ENCODE measurements at regions not wholly inside any gene's neighbourhood (a gene's known extent, or its start where the extent isn't known, plus 50 kb on each side); places are given as distances from the start of the nearest gene placed in this dataset.
"Not testable (repeated sequence)": the region's sequence is repeated elsewhere in the genome, so short reads cannot be mapped to it uniquely, and the experiment has no call there.

- H3K27ac ChIP-seq: not testable (repeated sequence)
Measured at GRCh38 chr2:111442767-111443454, 322.2 kb downstream of the BCL2L11 start.

GRCh38 chr2:111444516-111444915, 323.8 kb downstream of the BCL2L11 start:
- not testable (repeated sequence) for H3K27ac ChIP-seq

DNA sequence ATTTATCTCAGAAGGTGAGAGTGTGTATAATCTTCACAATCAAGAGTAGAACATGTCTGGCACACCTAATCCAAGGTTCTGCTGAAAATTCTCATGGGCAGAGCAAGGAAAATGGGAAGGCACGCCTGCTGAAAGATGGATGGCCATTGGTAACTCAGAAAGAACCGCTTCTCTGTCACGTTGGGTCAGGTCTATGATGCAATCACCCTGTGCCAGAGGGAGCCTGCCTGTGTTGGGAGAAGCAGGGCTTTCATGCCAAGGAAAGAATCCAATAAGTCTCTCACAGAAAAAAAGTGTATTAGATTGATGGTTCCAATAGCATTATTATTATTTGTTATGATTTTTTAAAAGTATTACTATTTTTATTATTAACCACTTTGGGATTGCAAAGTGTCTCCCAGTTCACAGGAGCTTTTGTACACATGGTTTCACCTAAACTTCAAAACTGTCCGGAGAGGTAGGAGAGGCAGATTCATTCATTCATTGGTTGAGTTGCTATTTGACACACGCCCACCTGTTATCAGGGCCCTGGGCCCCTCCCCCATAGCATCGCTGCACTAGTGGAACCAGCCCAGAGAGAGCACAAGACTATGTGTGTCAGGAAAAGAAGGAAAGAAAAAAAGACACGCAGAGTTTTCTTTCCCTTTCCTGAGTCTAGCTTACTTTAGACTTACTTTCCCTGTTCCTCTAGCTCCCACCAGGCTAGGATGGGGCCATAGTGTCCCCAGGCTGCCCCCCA, 324.6 kb downstream of the BCL2L11 start:
- not testable (repeated sequence) for H3K27ac ChIP-seq

GRCh38 chr2:111445941-111446340, 325.2 kb downstream of the BCL2L11 start:
- H3K27ac ChIP-seq: not testable (repeated sequence)

- H3K27ac ChIP-seq: not testable (repeated sequence)
Measured at GRCh38 chr2:111447482-111447881, 326.8 kb downstream of the BCL2L11 start.

- not testable (repeated sequence) for H3K27ac ChIP-seq
Measured at GRCh38 chr2:111448796-111449195, 328.1 kb downstream of the BCL2L11 start.

DNA sequence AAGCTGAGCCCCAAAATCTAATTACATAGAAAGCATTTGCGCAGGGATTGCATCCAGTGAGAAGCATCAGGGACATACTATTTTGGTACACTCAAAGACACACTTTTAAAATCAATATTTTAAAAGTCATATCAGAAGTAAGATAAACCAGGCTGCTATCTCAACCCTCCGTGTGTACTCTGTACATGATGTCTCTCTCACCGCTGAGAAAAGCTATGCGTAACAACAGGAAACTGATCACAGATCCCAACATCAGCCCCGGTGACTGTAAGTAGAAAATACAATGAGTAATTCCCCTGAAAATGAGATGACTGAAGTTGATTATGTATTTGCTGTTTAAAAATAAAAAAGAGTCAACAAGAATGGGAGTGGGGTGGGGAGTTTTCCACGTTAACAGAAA, 329.8 kb downstream of the BCL2L11 start:
- H3K27ac ChIP-seq: not testable (repeated sequence)

GRCh38 chr2:111451692-111452199, 331.0 kb downstream of the BCL2L11 start:
- H3K27ac ChIP-seq: not testable (repeated sequence)

- not testable (repeated sequence) for H3K27ac ChIP-seq
Measured at GRCh38 chr2:111452208-111452607, 331.5 kb downstream of the BCL2L11 start.

DNA sequence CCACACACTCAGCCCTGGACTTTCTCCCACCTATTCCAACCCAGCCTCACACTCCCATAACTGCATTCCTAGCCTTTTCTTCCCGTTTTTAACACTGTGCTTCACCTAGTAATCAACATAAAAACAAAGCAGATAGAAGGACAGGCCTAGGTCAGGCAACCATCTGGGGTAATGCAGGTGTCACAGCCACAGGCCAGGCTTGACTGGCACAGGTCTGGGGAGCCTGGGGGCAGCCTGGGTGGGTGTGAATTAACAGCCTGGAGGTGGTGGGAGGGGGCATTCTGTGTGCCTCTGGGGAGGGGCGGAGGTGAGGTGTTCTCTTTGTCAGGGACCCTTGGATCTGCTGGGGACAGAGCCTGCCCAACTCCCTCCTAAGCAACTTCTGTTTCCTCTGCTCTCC, 332.6 kb downstream of the BCL2L11 start:
- H3K27ac ChIP-seq: not testable (repeated sequence)

- H3K27ac ChIP-seq: not testable (repeated sequence)
Measured at GRCh38 chr2:111453816-111454215, 333.1 kb downstream of the BCL2L11 start.

- H3K27ac ChIP-seq: not testable (repeated sequence)
Measured at GRCh38 chr2:111454404-111454803, 333.7 kb downstream of the BCL2L11 start.

- H3K27ac ChIP-seq: not testable (repeated sequence)
Measured at GRCh38 chr2:111455016-111456015, 334.6 kb downstream of the BCL2L11 start.

GRCh38 chr2:111457191-111457590, 336.5 kb downstream of the BCL2L11 start:
- not testable (repeated sequence) for H3K27ac ChIP-seq

DNA sequence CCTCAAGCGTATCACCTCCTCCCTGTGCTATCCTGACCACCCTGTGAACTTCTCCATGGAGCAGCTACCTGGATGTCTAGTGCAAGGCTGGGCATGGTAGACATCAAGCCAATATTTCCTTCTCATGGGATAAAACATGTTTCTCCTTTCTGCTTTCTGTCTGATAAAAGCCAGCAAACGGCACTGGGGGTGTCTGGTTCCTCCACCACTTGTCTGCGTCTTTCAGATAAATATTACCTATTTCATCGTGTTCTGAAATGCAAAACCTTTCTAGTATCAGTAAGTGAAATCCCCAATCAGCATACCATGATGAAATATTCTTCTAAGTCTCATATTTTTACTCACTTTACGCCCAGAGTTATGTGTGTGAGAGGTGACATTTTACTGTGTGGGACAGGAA, 340.2 kb downstream of the BCL2L11 start:
- not testable (repeated sequence) for H3K27ac ChIP-seq

GRCh38 chr2:111461831-111462230, 341.1 kb downstream of the BCL2L11 start:
- H3K27ac ChIP-seq: not testable (repeated sequence)

DNA sequence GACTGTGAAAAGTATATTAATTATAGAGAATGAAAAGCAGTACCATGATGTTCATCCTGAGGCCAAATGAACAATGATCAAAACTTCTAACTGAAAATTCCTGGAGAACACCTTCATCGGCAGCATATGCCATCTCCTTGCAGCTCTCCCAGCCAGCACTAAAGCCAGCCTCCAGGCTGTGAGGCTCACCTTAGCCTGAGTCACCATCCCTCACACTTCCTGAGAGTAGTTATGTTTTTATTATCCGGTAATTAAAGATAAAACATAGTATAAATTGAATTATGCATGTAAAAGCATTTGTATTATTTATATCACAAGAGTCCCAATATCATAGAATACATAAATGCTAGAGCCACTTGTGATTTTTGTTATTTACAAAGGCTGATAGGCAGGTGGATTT, 341.9 kb downstream of the BCL2L11 start:
- H3K27ac ChIP-seq: not testable (repeated sequence)

- not testable (repeated sequence) for H3K27ac ChIP-seq
Measured at GRCh38 chr2:111463238-111463848, 342.6 kb downstream of the BCL2L11 start.

DNA sequence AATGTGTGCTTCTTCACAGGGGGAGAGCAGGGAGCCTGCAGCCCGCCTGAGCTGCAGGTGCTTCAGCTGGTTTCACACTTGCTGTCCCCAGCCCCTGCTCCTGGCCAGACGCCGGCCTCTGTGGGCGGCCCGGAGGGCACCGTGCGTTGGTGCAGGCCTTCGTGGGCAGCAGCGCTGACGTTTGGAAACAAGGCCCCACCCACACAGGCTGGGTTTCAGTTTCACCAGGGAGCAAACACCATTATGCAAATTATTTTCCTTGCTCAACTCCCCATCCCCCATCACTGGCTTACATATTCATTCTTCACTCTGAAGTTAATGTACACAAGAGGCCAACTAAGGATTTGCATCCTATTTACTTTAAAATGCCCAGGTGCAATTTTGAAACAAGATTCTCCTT, 343.2 kb downstream of the BCL2L11 start:
- not testable (repeated sequence) for H3K27ac ChIP-seq

GRCh38 chr2:111464367-111464766, 343.7 kb downstream of the BCL2L11 start:
- H3K27ac ChIP-seq: not testable (repeated sequence)

- not testable (repeated sequence) for H3K27ac ChIP-seq
Measured at GRCh38 chr2:111465521-111465920, 344.8 kb downstream of the BCL2L11 start.

GRCh38 chr2:111466744-111467143, 346.0 kb downstream of the BCL2L11 start:
- H3K27ac ChIP-seq: not testable (repeated sequence)

Measured in 22Rv1 (cell line).